GM12865 (cell line): ENCODE measurements at regions not wholly inside any gene's neighbourhood (a gene's known extent, or its start where the extent isn't known, plus 50 kb on each side); places are given as distances from the start of the nearest gene placed in this dataset.

Experiments
- DNase-seq: peaks from one replicate; pipeline ENCODE4 v3.0.0; 2010; ENCODE audit warnings: low read depth
- H3K4me3 ChIP-seq: 2 replicates; pipeline ENCODE4 v1.5.1; 2011; ENCODE audit warnings: mild to moderate bottlenecking, low read depth, low read length, control low read depth
- CTCF ChIP-seq: IDR thresholded peaks from 2 replicates; pipeline ENCODE4 v1.5.1; 2011; ENCODE audit warnings: low read length, control low read depth, low read depth, inconsistent platforms; ENCODE audit not compliant: insufficient read depth; ENCODE audit errors: missing control alignments

GRCh38 chr1:81052162-81052561 lies 748.6 kb upstream of the ADGRL2 start:
- no peak for DNase-seq
- H3K4me3 ChIP-seq, result no peak overlapping the region
- TF ChIP-seq CTCF, result no peak

GRCh38 chr1:81050390-81050789 lies 750.3 kb upstream of the ADGRL2 start:
- no peak for TF ChIP-seq CTCF
- H3K4me3 ChIP-seq, result no peak overlapping the region
- DNase-seq, result no peak

- no peak for TF ChIP-seq CTCF
- no peak for DNase-seq
- no peak overlapping the region for H3K4me3 ChIP-seq
Measured at GRCh38 chr1:81044708-81045107, 756.0 kb upstream of the ADGRL2 start.

GRCh38 chr1:81042225-81042624 lies 758.5 kb upstream of the ADGRL2 start:
- DNase-seq, result no peak
- TF ChIP-seq CTCF, result no peak
- no peak overlapping the region for H3K4me3 ChIP-seq

GRCh38 chr1:81034291-81034690 lies 766.4 kb upstream of the ADGRL2 start:
- no peak overlapping the region for H3K4me3 ChIP-seq
- no peak for DNase-seq

GRCh38 chr1:81032973-81033425 lies 767.7 kb upstream of the ADGRL2 start:
- no peak for TF ChIP-seq CTCF
- H3K4me3 ChIP-seq, result no peak overlapping the region
- no peak for DNase-seq

More at GRCh38 chr1:81034291-81034690, 766.4 kb upstream of the ADGRL2 start:
- TF ChIP-seq CTCF, result no peak

- H3K4me3 ChIP-seq, result no peak overlapping the region
- DNase-seq, result no peak
- no peak for TF ChIP-seq CTCF
Measured at GRCh38 chr1:81032374-81032773, 768.4 kb upstream of the ADGRL2 start.
